Urothelium cell line (cell line): ENCODE measurements at regions not wholly inside any gene's neighbourhood (a gene's known extent, or its start where the extent isn't known, plus 50 kb on each side); places are given as distances from the start of the nearest gene placed in this dataset.

Source experiments
- DNase-seq: peaks from one replicate; pipeline ENCODE4 v3.0.0; 2011; ENCODE audit warnings: low spot score, mixed read lengths
- FAIRE-seq: peaks from 2 replicates; lab custom pipeline; 2011; peaks lifted over from hg19 to GRCh38; lab: Jason Lieb, UNC

DNA sequence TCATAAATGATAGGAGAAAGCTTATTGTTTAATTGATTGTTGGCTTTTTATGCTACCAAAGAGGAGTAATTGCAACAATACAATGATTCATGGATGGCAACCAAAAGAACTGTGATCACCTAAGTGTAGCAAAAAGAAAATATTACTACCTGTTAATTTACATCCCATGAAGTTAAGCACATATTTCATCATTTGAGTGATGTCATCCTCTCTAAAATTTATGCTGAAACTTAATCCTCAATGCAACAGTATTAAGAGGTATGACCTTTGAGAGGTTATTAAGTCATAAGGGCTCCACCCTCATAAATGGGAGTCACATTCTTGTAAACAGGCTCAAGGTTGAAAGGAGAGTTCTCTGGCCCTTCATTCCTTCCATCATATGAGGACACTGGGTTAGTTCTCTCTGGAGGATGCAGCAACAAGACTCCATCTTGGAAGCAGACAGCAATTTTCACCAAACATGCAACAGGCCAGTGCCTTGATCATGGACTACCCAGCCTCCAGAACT, 190.6 kb upstream of the GRIK2 start:
- DNase-seq (no peak), FAIRE-seq (no peak)

DNA sequence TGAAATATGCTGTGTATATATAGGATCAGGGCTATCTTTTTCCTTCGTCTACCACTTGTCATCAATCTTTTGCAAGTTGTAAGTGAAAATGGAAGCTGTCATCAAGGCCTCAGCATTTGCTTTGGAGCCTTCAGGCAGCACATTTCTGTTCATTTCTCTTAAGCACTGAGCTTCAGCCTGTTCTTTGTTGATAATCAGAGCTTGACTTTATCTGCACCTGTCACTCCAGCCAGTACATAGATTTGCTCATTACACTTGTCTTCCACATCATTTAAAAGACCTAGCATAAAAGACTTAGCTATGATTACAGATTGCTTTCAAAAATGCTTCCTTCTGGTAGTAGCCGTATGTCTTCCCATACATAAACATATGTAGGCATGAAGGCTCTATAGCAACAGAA, 189.8 kb upstream of the GRIK2 start:
- DNase-seq (no peak), FAIRE-seq (no peak)

DNA sequence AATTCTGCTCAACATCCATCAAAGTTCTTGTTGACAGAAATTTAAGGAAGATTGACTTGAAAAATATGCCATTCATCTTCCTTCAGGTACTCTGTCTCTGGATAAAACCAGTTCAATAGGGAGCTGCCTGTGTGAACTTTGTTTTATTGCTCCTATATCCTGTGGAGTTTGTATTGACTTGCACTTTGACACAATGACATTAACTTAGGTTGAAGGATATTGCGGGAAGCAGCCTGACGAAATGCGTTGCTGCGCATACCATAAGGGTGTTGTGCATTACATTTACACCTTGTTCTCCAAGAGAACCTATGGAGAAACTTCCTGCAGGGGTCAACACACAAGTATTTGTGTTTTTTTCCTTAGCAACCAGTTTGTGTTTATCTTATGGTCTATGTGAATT, 185.4 kb upstream of the GRIK2 start:
- no peak for DNase-seq

GRCh38 chr6:101212640-101213039, 180.9 kb upstream of the GRIK2 start:
- no peak for FAIRE-seq
- no peak for DNase-seq

More for the DNA sequence above, 185.4 kb upstream of the GRIK2 start:
- no peak for FAIRE-seq

GRCh38 chr6:101222007-101222406, 171.5 kb upstream of the GRIK2 start:
- no peak for DNase-seq
- no peak for FAIRE-seq

DNA sequence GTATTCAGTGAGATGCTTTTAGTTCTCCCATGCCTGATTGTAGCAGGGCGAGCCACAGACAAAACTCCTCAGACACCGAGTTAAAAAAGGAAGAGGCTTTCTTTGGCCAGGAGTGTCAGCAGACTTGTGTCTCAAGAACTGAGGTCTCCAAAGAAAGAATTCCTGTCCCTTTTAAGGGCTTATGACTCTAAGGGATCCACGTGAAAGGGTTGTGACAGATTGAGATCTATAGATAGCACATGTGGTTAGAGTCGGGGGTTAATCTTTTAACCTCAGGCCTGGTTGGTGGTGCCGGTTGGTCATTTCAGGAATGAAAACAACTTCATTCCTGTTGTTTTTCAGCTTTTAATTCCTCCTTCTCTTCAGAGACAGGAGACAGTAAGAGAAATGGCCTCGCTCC, 168.8 kb upstream of the GRIK2 start:
- FAIRE-seq (no peak), DNase-seq (no peak)

DNA sequence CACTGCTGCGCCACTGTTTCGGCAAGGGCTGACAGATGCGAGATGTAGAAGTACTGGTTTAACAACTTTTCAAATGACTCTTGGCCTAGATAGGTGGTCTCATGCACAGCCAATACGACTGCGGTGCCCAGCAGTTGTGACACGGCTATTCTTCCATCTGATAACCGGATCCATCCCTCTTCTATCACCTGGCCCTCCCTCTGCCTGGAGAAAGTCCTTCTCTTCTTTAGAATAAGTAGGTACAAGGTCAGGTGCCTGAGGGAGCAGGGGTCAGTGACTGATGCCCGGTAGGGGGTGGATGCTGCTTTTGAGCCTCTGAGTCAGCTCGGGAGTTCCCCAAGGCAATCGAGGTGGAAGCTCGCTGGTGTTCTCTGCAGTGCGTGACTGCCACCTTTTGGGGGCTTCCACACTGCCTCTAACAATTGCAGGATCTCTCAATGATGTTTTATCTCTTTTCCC, 166.8 kb upstream of the GRIK2 start:
- DNase-seq (no peak), FAIRE-seq (no peak)

DNA sequence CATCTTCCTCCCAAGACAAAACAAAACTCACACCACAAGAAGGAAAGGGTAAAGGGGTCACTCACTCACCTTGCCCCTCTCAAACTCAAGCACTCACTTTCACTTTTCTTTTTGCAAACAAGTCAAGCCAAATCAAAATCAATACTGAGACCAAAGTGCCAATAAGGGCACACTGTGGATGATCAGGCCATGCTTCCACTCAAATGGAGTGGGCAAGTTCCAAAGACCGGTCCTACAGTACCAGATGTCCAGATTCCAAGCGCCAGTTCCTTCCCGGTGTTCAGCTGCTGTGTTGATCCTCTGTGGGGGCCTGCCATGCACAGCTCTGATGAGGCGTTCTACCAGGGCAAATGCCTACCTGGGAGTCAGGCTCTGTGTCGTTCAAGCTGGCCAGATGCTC, 162.6 kb upstream of the GRIK2 start:
- DNase-seq: no peak
- FAIRE-seq: no peak

DNA sequence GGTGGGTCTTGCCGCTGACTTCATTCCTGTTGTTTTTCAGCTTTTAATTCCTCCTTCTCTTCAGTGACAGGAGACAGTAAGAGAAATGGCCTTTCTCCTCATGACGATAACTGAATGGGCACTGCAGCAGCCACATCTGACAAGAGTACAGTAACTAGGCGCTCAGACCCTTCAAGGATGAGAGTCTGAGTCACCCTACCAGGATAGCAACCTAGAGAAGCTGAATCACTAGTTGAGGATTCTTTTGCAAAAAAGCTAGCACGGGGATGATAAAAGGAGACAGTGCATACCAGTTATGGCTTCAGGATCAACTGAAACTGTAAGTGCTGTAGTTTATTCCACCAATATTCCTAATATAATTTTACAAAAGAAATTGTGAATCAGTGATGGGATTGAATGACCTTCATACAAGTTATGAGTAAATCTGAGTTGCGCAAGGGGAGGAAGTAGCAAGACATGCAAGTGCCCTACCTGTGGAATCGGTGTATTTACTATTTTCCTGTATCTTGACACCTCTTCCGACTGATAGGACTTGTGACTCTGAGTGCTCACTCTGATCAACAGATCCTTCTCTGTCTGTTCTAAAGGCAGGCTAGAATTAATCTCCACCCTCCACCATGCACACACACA, 161.8 kb upstream of the GRIK2 start:
- DNase-seq: no peak
- FAIRE-seq: no peak

DNA sequence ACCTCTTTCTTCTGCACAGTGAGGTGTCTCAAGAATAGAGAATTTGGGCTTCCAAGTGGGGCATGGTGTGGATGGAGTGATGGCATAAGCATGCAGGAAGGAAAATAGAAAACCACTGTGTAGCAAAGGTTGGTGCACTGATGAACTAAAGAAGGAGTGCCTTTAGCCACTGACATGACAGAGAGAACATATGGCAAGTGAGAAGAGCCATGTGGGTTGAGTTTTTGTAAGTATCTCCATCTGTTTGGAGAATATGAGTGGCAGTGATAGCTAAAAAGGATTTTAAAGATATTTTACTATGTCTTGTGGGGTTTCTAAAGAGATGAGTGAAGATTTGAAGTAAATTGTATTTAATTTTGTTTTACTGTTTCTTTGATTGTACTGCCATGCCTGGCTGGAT, 160.5 kb upstream of the GRIK2 start:
- no peak for FAIRE-seq
- DNase-seq: no peak

DNA sequence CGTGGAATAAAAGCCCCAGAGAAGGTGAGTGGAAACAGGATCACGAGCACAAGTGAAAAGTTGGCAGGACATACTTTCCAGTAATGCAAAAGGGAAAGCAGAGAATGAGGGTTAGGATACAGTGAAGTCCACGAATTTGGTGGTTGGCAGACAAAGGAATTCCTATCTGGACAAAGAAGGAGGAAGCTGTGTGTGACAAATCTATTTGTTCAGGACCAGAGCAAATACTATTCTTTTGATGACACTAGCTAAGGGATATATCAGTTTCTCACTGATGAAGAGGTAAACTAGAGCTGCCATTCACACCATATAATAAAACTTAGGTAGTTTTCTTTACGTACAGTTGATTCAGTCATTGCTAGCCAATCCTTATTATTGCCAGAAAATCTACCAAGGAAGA, 156.8 kb upstream of the GRIK2 start:
- no peak for FAIRE-seq
- no peak for DNase-seq

- no peak for FAIRE-seq
These were observed 152.1 kb upstream of the GRIK2 start for GRCh38 chr6:101241442-101241841.

DNA sequence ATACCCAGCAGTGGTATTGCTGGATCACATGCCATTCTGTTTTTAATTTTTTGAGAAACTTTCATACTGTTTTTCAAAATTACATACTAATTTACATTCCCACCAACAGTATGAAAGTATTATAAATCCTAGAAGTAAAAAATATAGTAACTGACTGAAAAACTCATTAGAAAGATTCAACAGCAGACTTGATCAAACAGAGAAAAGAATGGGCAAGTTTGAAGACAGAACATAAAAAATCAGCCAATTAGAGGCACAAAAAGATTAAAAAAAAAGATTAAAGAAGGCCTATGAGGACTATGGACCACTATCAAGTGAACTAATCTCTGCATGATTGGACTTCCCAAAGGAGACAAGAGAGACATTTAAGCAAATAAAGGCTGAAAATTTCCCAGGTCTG, 144.0 kb upstream of the GRIK2 start:
- FAIRE-seq: no peak

More at GRCh38 chr6:101241442-101241841, 152.1 kb upstream of the GRIK2 start:
- no peak for DNase-seq

DNA sequence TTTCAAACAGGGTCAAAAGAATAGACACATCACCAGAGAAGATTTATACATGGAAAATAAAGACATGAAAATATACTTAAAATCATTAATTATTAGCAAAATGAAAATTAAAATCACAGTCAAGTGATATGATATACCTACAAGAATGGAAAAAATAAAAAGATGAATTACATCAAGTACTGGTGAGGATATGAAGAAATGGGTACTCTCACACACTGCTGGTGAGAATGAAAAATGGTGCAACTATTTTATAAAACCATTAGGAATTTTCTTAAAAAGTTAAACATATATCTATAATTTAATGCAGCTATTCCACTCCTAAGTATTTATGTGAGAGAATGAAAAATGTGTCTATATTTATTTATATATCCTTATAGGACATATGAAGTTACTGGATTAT, 136.3 kb upstream of the GRIK2 start:
- no peak for DNase-seq
- no peak for FAIRE-seq

More for the DNA sequence above, 144.0 kb upstream of the GRIK2 start:
- DNase-seq: no peak

- peak; percentile 0 for DNase-seq
These were observed 134.0 kb upstream of the GRIK2 start for GRCh38 chr6:101259505-101259904.

GRCh38 chr6:101263596-101263995, 129.9 kb upstream of the GRIK2 start:
- FAIRE-seq: no peak

More at GRCh38 chr6:101259505-101259904, 134.0 kb upstream of the GRIK2 start:
- no peak for FAIRE-seq

DNA sequence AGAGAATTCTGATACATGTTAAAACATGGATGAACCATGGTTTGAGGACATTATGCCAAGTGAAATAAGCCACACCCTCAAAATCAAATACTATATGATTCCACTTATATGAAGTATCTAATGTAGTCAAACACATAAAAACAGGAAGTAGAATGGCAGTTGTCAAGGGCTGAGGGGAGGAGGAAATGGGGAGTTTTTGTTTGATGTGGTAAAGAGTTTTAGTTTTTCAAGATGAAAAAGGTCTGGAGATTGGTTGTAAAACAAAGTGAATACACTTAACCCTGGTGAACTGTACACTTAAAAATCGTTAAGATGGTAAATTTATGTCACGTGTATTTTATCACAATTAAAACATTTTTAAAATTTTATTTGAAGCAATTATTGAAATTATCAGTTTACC, 127.4 kb upstream of the GRIK2 start:
- FAIRE-seq (no peak), DNase-seq (no peak)

More at GRCh38 chr6:101263596-101263995, 129.9 kb upstream of the GRIK2 start:
- no peak for DNase-seq

GRCh38 chr6:101268541-101268940, 125.0 kb upstream of the GRIK2 start:
- DNase-seq: no peak
- FAIRE-seq: no peak

GRCh38 chr6:101275251-101275650, 118.3 kb upstream of the GRIK2 start:
- FAIRE-seq (no peak), DNase-seq (no peak)

GRCh38 chr6:101276066-101276465, 117.4 kb upstream of the GRIK2 start:
- no peak for FAIRE-seq
- DNase-seq: no peak

- no peak for FAIRE-seq
- no peak for DNase-seq
These were observed 114.1 kb upstream of the GRIK2 start for GRCh38 chr6:101279410-101279809.

- DNase-seq: no peak
- no peak for FAIRE-seq
These were observed 112.2 kb upstream of the GRIK2 start for GRCh38 chr6:101281266-101281665.

- DNase-seq (no peak), FAIRE-seq (no peak)
These were observed 109.4 kb upstream of the GRIK2 start for GRCh38 chr6:101284131-101284530.
